Esophagus muscularis mucosa (tissue), 4 donors: ENCODE measurements at regions not wholly inside any gene's neighbourhood (a gene's known extent, or its start where the extent isn't known, plus 50 kb on each side); places are given as distances from the start of the nearest gene placed in this dataset.

Experiments
- DNase-seq: peaks from one replicate; pipeline ENCODE4 v3.0.0-alpha.2; 2017; ENCODE audit errors: extremely low spot score
- H3K27ac ChIP-seq, 4 donors: fragments of 200-600 bp; sonication (generic); replicated peaks in 1 of 4; 1 replicate in 3 of 4; 2 replicates in 1 of 4; pipeline ENCODE4 v1.5.1; 2016 to 2019; ENCODE audit warnings: mild to moderate bottlenecking in 1 of 4
- H3K27me3 ChIP-seq, 4 donors: fragments of 200-600 bp; sonication (generic); one replicate each; pipeline versions ENCODE4 v1.5.1 to v1.6.0; 2016 to 2019
- H3K36me3 ChIP-seq, 4 donors: fragments of 200-600 bp; sonication (generic); one replicate each; pipeline ENCODE4 v1.5.1; 2016 to 2019
- H3K4me1 ChIP-seq, 4 donors: fragments of 200-600 bp; sonication (generic); one replicate each; pipeline ENCODE4 v1.5.1; 2016 to 2019
- H3K4me3 ChIP-seq, 4 donors: fragments of 200-600 bp; sonication (generic); 1 replicate in 2 of 4; 2 replicates in 2 of 4; pipeline ENCODE4 v1.5.1; 2016 to 2019; ENCODE audit warnings: mild to moderate bottlenecking in 4 of 4, moderate library complexity in 1 of 4
- H3K9me3 ChIP-seq, 4 donors: fragments of 200-600 bp; sonication (generic); 1 replicate in 3 of 4; 2 replicates in 1 of 4; pipeline ENCODE4 v1.5.1; 2016 to 2019
- EP300 ChIP-seq: sonication (generic); formaldehyde crosslinking; IDR thresholded peaks from one replicate; pipeline ENCODE4 v1.6.1; 2017; ENCODE audit warnings: antibody characterized with exemption
- POLR2A ChIP-seq: fragments of 450-650 bp; IDR thresholded peaks from one replicate; pipeline ENCODE4 v1.6.1; 2017; ENCODE audit warnings: antibody characterized with exemption, moderate library complexity, mild to moderate bottlenecking, low read depth
- POLR2AphosphoS5 ChIP-seq, 2 donors: sonication (generic); formaldehyde crosslinking; IDR thresholded peaks; one replicate each; pipeline ENCODE4 v1.6.1; 2017; ENCODE audit warnings: antibody characterized with exemption in 2 of 2
- WGBS: methylation state at CpG from one replicate; pipeline ENCODE4 v1.1.5; 2018; 5-methylcytosine and 5-hydroxymethylcytosine counted together
- intact Hi-C: fragments of 100-400 bp; cut with DNase I; formaldehyde crosslinking; loops from one replicate; pipeline ENCODE4 v1.15.1; 2023
- TF ChIP-seq, protein P1 (sequence below), 3 experiments: fragments of 200-600 bp in 2 of 3; fragments of 450-650 bp in 1 of 3; sonication (generic) in 2 of 3; IDR thresholded peaks; one replicate each; pipeline ENCODE4 v1.5.1; 2017 to 2019; ENCODE audit warnings: antibody characterized with exemption in 3 of 3, mild to moderate bottlenecking in 2 of 3, moderate library complexity in 1 of 3

GRCh38 chr22:48495751-48496080 is 1332.0 kb downstream of the BRD1 start:
- Histone ChIP-seq H3K4me1 (peaks cover 0 to 13% (median 8%) of the 10 kb centered on the region in 4 donors), H3K27ac (no peak overlapping the region), H3K9me3 (no peaks in the 10 kb centered on the region), H3K27me3 (peaks cover 0 to 81% (median 9%) of the 10 kb centered on the region in 4 donors), H3K4me3 (no peak overlapping the region), H3K36me3 (no peaks in the 10 kb centered on the region)
- WGBS = 82% methylated on average over 8 of the region's 8 CpGs
- intact Hi-C loops = no loop called here
- DNase-seq = no peak
- TF ChIP-seq POLR2AphosphoS5 (IDR thresholded peaks at IDR 0.05) (no peak), POLR2A (no peak), EP300 (no peak)
- TF ChIP-seq, protein P1, sequence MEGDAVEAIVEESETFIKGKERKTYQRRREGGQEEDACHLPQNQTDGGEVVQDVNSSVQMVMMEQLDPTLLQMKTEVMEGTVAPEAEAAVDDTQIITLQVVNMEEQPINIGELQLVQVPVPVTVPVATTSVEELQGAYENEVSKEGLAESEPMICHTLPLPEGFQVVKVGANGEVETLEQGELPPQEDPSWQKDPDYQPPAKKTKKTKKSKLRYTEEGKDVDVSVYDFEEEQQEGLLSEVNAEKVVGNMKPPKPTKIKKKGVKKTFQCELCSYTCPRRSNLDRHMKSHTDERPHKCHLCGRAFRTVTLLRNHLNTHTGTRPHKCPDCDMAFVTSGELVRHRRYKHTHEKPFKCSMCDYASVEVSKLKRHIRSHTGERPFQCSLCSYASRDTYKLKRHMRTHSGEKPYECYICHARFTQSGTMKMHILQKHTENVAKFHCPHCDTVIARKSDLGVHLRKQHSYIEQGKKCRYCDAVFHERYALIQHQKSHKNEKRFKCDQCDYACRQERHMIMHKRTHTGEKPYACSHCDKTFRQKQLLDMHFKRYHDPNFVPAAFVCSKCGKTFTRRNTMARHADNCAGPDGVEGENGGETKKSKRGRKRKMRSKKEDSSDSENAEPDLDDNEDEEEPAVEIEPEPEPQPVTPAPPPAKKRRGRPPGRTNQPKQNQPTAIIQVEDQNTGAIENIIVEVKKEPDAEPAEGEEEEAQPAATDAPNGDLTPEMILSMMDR (IDR thresholded peaks at IDR 0.05) = no peak

- intact Hi-C loops = no loop called here
- Histone ChIP-seq H3K4me1 (peaks cover 3 to 18% (median 14%) of the 10 kb centered on the region in 4 donors), H3K36me3 (no peaks in the 10 kb centered on the region), H3K27me3 (peaks cover 0 to 81% (median 14%) of the 10 kb centered on the region in 4 donors), H3K4me3 (no peak overlapping the region), H3K9me3 (no peaks in the 10 kb centered on the region), H3K27ac (no peak overlapping the region)
- WGBS = 81% methylated on average over 12 of the region's 20 CpGs
- TF ChIP-seq POLR2A = no peak
- no peak for TF ChIP-seq EP300
- TF ChIP-seq, protein P1 (IDR thresholded peaks at IDR 0.05) = no peak
- no peak for TF ChIP-seq POLR2AphosphoS5 (IDR thresholded peaks at IDR 0.05)
- DNase-seq = no peak
Observed at GRCh38 chr22:48494968-48495750, 1332.5 kb downstream of the BRD1 start.

DNA sequence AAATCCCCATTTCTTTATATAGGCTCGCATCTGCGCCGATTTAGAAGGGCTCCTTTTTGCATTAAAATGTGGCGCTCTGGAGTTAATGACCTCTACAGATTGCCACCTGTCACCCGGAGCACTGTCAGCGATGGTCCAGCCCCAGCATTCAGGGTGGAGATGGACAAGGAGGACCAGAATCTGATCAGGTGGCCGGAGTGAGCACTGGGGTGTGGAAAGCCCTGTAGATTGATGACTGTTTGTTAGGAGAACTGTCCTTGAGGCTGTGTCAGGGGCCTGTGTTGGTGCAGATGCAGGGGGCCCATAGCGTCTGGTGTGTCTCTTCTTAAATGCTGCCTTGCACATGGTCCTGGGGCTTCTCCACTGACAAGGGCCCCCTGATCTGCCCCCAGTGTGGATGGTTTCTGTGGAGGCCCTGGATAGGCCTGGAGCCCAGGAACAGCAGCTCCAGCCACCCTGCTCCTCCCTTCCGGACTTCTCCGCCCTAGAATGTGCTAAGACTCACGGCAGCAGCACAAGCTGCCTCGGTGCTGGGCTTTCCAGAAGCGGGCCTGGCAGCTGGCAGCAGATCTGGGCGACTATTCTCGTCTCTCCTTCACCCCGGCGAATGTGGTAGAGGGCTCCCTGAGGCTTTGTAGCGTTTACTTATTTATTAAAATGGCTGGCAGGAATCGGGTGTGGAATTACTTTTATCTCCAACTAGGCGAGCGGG is 1333.3 kb downstream of the BRD1 start:
- TF ChIP-seq, protein P1 (IDR thresholded peaks at IDR 0.05) = no peak
- TF ChIP-seq EP300 = no peak
- TF ChIP-seq POLR2AphosphoS5 (IDR thresholded peaks at IDR 0.05) = no peak
- TF ChIP-seq POLR2A = no peak
- Histone ChIP-seq H3K4me3 (no peak overlapping the region), H3K36me3 (no peaks in the 10 kb centered on the region), H3K4me1 (peaks cover 5 to 26% (median 21%) of the 10 kb centered on the region in 4 donors), H3K27me3 (peaks cover 0 to 81% (median 19%) of the 10 kb centered on the region in 4 donors), H3K9me3 (no peaks in the 10 kb centered on the region), H3K27ac (no peak overlapping the region)
- no peak for DNase-seq
- intact Hi-C loops = no loop called here
- 88% methylated on average over 18 of the region's 21 CpGs for WGBS

DNA sequence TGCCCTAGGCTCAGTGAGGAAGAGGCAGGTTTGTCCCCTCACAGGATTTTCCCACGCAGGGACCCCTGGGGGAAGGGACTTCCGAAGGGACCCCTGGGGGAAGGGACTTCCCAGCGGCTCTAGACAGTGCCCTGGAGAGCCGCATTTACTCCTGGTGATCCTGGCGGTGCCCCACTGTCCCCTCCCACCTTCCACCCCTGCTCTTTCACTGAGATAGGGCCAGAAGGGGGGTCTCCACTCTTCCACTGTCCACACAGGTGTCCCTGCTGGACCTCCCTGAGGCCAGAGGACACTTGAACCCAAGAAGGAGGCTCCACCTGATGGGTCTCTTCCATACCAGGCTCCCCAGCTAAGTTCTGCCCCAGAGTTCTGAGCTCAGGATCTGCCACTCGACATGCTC is 1333.9 kb downstream of the BRD1 start:
- Histone ChIP-seq H3K27ac (no peak overlapping the region), H3K9me3 (no peaks in the 10 kb centered on the region), H3K4me3 (no peak overlapping the region), H3K36me3 (no peaks in the 10 kb centered on the region), H3K27me3 (peaks cover 0 to 79% (median 21%) of the 10 kb centered on the region in 4 donors), H3K4me1 (peaks cover 5 to 30% (median 23%) of the 10 kb centered on the region in 4 donors)
- DNase-seq = no peak
- intact Hi-C loops = no loop called here
- no peak for TF ChIP-seq EP300
- TF ChIP-seq POLR2AphosphoS5 (IDR thresholded peaks at IDR 0.05) = no peak
- TF ChIP-seq POLR2A = no peak
- TF ChIP-seq, protein P1 (IDR thresholded peaks at IDR 0.05) = no peak
- 84% methylated on average over 6 of the region's 6 CpGs for WGBS
